ENCODE measurements at regions not wholly inside any gene's neighbourhood (a gene's known extent, or its start where the extent isn't known, plus 50 kb on each side); places are given as distances from the start of the nearest gene placed in this dataset.
"Not testable (repeated sequence)": the region's sequence is repeated elsewhere in the genome, so short reads cannot be mapped to it uniquely, and the experiment has no call there.

DNA sequence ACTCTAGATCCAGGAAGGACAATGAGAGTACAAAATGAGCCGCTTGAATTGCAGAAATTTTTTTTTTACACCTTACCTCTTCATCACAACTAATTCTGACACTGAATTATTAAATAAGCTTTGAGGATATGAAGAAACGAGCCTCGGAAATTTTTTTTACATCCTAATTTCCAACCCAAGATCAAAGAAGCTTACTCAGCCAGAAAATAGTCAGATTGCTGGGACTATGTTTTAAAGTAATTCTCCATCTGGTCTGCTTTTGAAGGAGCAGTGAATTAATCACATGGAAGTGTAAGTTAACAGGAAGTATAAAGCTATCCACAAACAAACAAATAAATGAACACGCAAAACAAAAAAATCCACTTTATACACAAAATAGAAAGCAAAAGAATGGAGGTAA is 437.0 kb upstream of the KCNMB2 start:
- no peak for DNase-seq (ENCODE audit: low spot score)

DNA sequence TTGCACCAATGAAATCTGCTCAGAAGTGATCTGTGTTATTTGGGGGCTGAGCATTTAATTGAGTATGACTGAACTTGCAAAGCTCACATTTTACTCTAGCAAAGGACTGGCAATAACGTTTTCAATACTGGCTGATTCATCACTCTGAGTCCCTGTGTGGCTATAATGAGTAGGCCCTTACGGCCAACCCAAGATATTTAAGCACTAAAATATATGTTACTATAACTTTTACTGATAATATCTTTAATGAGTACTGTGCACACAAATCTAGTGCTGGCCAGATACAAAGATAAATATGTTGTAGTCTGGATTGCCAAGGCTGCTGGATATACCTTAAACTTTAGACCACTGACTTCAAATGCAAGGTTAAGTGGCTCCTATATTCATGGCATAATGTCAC is 436.4 kb upstream of the KCNMB2 start:
- DNase-seq (ENCODE audit: low spot score), result no peak

DNA sequence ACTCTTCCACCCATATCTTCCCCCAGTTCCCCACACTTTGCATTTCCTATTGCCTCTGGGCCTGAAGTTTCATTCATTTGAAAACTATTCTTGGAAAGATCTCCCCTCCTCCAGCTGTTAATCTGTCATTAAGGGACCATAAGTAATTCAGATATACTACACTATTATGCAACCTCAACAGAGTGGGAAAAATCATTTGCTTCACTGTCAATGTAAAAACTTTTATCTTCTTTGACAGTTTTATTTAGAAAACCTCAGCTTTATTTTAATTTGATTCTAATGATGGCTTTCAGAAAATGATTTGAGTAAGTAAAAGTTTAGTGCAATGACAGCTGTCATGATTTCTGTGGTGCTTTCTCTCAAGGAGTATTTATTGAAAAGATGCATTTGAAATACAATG is 435.3 kb upstream of the KCNMB2 start:
- DNase-seq (ENCODE audit: low spot score), result no peak

DNA sequence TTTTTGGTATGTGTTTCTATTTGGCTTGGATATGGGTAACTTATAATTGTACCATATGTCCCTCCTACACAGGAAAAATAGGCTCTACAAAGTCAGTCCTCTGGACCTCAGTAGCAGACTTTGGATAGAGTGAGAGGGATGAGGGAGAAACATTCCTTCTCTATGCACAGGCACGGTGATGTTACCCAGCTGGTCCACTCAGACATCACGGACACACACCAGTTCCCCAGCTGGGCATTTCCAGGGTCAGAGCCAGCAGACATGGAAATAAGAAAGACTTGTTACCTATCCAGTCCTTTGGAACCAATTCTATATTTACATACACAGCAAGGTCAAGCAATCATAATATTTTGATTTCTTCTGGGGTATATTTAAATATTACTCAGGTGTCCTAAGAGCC is 433.1 kb upstream of the KCNMB2 start:
- no peak for DNase-seq (ENCODE audit: low spot score)

DNA sequence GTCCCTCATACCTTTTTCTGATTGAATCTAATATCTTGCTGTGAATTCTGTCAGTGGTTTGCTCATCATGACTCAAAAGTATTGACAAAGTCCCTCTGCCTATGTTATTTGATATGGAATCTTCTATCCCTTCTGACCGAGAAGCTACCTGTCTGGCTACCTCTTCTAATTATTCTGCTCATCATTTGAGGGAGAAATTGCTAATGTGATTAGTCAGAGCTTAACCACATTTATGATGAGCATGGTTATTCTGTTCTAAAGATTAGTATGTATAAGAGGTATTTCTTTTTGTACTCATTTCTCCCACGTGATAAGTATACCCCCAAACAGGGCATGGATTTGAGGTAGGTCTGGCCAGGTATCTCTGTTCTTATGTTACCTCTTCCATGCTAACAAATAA is 428.4 kb upstream of the KCNMB2 start:
- DNase-seq (ENCODE audit: low spot score), result no peak

DNA sequence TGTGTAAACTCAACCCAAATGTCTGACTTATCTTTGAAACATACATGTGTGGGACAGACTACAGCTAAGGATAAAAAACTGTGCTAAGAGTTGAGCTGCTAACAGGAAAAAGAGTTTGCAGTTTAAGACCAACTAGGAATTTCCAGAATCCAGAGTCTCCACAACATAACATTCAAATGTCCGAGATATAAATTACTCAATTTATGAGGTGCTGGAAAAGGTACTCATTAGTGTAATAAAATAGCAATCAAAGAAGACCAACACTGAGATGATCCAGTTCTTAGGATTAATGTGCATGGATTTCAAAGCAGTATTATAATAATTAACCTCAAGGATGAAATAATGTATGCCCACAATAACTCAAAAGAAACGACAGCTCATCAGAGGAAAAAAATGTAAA is 426.5 kb upstream of the KCNMB2 start:
- DNase-seq (ENCODE audit: low spot score), result no peak

DNA sequence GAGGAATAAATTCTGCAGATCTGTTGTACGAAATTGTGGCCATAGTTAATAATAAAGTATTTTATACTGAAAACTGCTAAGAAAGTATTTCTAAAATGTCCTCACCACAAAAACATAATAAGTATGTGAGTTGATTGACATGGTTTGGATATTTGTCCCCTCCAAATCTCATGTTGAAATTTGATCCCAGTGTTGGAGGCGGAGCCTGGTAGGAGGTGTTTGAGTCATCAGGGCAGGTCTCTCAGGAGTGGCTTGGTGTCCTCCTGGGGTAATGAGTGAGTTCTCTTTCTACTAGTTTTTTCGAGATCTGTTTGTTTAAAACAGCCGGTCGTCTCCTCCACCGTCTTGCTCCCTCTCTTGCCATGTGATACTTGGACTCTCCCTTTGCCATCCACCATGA is 424.1 kb upstream of the KCNMB2 start:
- DNase-seq (ENCODE audit: low spot score), result no peak

DNA sequence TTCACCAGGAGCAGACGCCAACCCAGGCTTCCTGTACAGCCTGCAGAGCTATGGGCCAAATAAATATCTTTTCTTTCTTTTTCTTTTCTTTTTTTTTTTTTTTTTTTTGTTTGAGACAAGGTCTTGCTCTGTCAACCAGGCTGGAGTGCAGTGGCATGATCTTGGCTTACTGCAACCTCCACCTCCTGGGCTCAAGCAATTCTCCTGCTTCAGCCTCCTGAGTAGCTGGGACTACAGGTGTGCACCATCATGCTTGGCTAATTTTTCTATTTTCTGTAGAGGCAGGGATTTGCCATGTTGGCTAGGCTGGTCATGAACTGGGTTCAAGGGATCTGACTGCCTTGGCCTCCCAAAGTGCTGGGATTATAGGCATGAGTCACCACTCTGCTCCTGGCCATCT is 423.7 kb upstream of the KCNMB2 start:
- DNase-seq (ENCODE audit: low spot score), result not testable (repeated sequence)

DNA sequence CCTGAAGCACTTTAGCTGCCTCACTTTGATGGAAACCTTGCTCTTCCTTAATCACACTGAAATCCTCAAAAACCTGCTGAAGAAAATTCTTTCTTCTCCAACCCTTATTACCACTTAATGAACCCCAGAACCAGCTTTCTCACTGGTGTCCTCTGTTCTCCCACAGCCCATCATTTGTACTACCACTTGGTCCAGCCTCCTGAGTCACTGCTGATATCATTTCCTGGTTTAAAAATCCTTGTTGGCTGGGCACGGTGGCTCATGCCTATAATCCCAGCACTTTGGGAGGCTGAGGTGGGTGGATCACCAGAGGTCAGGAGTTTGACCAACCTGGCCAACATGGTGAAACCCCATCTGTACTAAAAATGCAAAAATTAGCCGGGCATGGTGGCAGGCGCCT is 418.6 kb upstream of the KCNMB2 start:
- DNase-seq (ENCODE audit: low spot score), result no peak

DNA sequence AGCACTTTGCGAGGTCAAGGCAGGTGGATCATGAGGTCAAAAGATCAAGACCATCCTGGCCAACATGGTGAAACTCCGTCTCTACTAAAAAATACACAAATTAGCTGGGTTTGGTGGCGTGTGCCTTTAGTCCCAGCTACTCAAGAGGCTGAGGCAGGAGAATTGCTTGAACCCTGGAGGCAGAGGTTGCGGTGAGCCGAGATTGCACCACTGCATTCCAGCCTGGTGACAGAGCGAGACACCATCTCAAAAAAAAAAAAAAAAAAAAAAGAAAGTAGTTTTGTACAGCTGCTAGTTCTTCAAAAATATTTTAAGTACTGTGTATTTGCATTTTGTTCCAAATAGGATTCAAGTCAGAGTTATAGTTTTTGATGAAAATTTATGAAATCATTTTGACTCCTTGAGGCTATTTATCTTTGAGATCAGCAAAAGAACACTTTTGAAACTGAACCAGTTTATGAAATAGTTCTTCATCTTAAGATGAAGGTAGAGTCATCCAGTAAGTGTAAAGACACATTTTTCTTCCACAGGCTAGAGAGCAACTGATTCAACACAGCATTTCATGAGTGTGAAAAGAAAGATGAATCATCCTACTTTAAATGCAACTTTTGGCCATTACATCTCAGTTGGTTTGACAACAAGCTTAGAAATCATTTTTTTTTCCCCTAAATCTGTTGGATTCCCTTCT is 416.5 kb upstream of the KCNMB2 start:
- not testable (repeated sequence) for DNase-seq (ENCODE audit: low spot score)

DNA sequence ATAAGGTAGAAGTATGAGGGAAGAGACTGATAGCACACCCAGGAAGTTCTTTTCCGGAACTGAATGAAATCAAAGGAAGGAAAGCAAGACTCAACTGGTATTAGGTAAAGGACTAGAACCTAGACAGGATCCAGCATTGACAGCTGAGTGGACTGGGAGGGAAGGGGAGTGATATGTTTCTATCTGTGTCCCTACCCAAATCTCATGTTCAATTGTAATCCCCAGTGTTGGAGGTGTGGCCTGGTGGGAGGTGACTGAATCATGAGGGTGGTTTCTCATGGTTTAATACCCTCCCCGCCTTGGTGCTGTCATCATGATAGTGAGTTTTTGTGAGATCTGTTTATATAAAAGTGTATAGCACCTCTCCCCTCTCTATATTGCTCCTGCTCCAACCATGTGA is 415.9 kb upstream of the KCNMB2 start:
- no peak for DNase-seq (ENCODE audit: low spot score)

DNA sequence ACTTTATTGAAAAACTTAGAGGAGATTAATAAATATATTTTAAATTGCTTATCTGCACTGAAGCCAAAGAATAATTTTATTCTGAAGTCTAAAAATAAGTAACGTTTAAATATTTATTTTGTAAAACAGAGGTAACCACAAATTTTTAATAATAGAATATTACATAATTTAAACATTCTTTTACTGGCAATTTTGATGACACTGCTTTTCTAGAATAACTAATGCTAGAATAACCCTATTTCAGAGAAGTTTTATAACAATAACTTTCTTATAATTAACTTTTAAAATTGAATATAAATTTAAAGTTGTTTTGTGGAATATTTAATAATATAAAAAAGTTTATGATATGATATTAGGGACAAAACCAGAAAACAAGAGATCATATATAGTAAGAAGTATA is 409.6 kb upstream of the KCNMB2 start:
- no peak for DNase-seq (ENCODE audit: low spot score)

DNA sequence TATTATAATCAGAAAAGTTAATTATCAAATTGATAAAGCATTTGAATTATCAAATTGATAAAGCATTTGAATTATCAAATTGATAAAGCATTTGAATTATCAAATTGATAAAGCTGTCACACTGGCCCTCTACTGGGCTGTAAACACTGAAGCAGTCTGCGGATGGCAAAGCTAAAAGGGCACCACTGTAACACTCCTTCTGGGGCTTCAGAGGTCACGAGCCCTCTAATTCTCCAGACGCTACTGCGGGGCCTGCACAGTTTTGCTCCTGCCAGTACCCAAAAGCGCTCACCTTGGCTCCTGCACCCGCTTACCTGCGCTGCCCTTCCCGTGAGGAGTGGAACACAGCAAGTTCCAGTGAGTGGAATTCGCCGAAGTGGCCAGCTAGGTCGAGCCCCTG is 409.0 kb upstream of the KCNMB2 start:
- DNase-seq (ENCODE audit: low spot score), result no peak

DNA sequence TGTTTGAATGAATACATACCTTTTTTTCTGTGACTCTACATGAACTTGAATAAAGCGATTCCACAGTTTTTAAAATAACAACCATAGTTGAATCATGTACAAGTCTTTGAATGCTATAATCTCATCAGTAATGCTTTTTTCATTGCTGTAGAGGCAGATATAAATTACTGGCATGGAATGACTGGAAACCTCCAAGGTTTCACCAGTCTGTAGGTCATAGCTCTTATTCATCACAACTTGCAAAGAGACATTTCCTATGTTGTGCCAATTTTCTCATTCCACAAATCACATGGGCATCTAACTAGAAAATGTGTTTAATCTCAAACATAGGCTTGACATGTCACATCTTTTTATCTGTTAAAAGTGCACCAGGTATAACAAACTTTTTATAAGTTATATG is 407.1 kb upstream of the KCNMB2 start:
- DNase-seq (ENCODE audit: low spot score), result no peak

DNA sequence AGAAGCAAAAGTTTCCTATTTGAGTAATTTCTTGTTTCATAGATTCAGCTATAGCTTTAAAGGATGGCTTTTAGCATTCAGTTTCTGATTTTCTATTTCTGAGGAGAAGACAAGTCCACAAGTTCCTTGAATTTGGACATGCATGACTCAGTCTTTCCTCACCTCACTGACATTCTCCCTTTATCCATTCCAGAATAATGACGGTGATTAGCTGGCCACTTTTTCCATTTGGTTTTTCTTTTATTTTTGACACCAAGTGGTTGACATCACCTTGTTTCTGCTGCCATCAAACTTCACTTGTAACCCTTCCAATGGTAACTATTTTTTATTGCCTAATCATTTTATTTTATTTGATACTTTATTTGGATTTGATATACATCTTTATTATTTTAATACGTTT is 404.4 kb upstream of the KCNMB2 start:
- no peak for DNase-seq (ENCODE audit: low spot score)

DNA sequence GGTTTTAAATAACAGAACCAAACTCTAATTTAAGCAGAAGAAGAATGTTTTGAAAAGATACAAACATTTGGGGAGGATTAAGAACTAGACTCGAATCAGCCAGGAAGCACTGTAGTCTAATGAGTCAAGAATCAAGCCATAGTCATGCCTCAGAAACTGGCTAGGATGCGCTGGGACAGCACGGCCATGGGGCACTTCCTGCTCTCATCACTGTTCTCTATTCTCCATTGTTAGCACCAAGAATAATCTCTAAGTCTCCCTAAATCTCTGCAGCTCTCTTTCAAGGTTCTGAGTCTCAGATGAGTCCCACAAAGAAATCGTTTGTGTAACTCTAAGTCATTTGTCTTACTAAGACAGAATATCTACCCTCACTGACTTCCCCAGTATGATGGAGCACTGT is 399.0 kb upstream of the KCNMB2 start:
- no peak for DNase-seq (ENCODE audit: low spot score)

DNA sequence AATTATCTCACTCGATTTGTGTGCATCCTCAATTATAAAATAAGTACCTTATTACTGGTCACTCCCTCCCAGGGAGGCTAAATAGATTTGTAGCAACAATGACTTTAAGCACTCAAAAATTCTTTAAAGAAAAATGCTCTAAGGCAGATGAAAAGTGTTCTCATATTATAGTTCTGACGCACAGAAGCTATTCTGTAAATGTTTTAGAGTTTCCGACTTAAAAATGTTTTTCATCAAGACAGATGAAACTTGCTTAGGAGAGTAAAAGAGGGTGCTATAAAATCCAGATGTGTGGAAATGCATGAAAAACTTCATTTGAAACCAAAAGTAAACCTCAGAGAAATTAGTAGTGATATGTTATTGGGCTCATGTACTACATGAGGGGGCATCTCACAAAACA is 398.4 kb upstream of the KCNMB2 start:
- no peak for DNase-seq (ENCODE audit: low spot score)

DNA sequence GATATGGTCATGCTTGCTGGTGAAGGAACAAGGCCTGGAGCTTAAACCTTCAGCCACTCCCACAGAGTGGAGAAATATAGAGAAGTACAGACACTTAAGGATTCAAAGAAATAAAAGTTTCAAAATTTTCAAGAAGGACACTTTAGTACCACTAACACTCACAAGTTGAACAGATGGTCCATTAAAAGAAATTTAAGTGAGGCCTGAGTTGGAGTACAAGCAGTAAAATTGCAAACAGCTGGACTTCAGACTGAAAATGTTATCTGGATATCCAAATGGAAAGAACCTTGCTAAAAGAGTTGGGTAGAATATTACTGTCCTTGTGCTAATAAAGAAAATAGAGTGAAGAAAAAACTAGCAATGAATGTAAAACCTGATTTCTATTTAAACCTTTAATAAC is 397.1 kb upstream of the KCNMB2 start:
- DNase-seq (ENCODE audit: low spot score), result no peak

DNA sequence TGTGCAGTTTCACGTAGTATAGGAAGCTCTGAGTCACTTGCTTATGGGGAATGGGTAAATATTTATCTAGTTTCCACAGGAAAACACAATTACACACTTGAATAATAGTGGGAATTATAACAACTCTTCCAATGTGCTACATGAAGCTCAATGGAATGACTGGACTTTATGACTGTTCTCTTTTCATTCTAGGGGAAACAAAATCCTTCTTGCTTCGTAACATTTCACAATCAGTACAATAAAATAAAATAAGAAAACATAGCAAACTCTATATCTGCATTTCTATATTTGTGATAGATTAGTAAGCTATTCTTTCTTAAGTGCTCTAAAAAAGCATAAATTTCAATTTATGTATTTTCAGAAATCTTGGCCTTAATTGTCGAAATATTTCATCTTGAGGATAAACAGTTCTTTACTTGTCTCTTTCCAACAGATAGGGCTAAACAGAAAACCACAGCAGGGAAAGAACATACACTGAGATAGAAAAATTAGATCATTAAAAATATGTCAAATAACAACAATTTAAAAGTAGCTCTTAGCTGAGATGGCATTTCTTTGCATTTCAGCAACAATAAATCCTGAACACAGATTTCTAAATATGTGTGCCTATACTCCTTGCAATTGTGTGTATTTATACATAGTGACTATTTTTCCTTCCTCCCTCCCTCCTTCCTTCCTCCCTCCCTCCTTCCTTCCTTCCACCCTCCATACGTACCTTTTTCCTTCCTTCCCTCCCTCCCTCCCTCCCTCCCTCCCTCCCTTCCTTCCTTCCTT is 395.5 kb upstream of the KCNMB2 start:
- DNase-seq (ENCODE audit: low spot score), result no peak

DNA sequence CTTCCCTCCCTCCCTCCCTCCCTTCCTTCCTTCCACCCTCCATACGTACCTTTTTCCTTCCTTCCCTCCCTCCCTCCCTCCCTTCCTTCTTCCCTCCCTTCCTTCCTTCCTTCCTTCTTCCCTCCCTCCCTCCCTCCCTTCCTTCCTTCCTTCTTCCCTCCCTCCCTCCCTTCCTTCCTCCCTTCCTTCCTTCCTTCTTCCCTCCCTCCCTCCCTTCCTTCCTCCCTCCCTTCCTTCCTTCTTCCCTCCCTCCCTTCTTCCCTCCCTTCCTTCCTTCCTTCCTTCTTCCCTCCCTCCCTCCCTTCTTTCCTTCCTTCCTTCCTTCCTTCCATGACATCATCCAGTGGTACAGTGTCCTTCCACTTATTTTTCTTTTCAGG is 394.9 kb upstream of the KCNMB2 start:
- DNase-seq (ENCODE audit: low spot score), result not testable (repeated sequence)

DNA sequence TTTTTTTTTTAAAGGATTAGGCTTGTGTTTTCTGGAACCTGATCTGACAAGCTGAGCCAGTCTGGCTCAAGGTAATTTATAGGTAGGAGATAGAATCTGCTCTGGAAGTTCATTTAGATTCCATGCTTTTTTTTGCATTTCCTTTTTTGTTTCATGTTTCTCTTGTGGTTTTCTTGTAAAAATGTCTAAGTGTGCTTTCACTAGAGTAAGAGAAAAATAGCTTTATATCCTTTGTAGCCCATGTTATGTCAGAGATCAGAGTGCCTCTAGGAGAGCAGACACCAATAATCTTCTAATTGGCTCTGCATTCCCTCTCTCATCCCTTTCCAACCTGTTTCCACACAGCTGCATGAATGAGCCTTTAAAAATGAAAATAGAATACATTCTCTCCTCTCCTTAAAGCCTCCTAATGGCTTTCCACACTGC is 389.8 kb upstream of the KCNMB2 start:
- DNase-seq (ENCODE audit: low spot score), result no peak

DNA sequence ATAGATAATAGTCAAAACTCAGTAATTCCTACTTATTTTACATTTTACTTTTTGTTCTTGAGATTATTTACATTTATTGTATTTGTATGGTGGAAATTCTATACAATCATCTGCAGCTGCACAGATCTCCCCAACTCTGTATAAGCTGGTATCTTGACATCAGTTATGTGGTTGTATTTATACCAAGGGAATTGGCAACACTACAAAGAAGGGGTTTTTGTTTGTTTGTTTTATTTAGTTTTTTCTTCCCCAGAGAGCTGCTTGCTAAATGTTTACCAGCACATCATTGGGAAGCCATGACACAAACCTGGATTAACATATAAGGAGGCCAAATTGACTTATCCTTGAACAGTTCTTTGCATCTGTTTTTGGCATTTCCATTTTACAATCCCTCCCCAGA is 389.2 kb upstream of the KCNMB2 start:
- DNase-seq (ENCODE audit: low spot score), result no peak

DNA sequence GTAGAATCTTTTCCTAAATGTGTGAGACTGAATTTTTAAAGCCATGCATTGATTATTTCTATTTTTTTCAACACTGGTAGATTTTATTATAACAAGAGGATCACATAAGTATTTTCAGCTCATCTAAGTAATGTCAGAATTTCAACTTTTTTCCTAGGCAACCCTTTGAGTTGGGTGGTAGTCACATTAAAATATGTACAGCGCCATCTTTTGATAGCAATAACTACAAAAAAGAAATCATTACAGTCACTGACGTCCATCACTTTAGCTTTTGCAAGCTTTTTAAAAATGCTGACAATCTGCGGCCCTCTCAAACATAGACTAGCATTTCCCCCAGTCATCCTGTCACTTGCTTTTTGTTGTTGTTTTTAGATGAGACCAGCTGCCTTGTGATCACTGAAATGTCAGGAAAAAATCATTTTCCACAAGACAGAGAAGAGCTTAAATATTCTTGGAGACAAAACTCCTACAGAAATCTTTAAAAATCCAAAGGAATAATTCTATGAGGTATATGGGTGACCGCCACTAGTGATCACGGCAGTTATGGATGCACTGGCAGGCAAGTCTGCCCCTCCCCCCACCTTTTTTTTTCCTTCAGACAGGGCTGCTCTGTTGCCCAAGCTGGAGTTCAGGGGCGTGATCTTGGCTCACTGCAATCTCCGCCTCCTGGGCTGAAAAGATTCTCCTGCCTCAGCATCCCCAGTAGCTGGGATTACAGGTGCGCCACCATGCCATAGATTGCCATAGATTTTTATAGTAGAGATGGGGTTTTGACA is 384.0 kb upstream of the KCNMB2 start:
- DNase-seq (ENCODE audit: low spot score), result no peak

All from left forelimb (tissue), 1 donor.